IPS DF 6.9 (cell line): ENCODE measurements at regions not wholly inside any gene's neighbourhood (a gene's known extent, or its start where the extent isn't known, plus 50 kb on each side); places are given as distances from the start of the nearest gene placed in this dataset.
"Not testable (repeated sequence)": the region's sequence is repeated elsewhere in the genome, so short reads cannot be mapped to it uniquely, and the experiment has no call there.

Experiments
- DNase-seq: peaks from one replicate; pipeline ENCODE4 v3.0.0-alpha.2; 2013; ENCODE audit warnings: low read depth, low spot score
- H3K27ac ChIP-seq: one replicate; pipeline ENCODE4 v1.5.1; 2013; ENCODE audit warnings: low read length, control low read depth
- H3K27me3 ChIP-seq: 2 replicates; pipeline ENCODE4 v1.6.1; 2013; ENCODE audit warnings: mild to moderate bottlenecking, low read length; ENCODE audit not compliant: control insufficient read depth, insufficient read depth
- H3K36me3 ChIP-seq: 2 replicates; pipeline ENCODE4 v1.6.1; 2013; ENCODE audit warnings: low read length; ENCODE audit not compliant: control insufficient read depth, insufficient read depth
- H3K4me1 ChIP-seq: 2 replicates; pipeline ENCODE4 v1.6.1; 2013; ENCODE audit warnings: low read length; ENCODE audit not compliant: control insufficient read depth, insufficient read depth
- H3K4me3 ChIP-seq: 2 replicates; pipeline ENCODE4 v1.5.1; 2013; ENCODE audit warnings: mild to moderate bottlenecking, low read length
- H3K9me3 ChIP-seq: 2 replicates; pipeline ENCODE4 v1.6.1; 2013; ENCODE audit warnings: low read length, inconsistent platforms; ENCODE audit not compliant: control insufficient read depth, insufficient read depth
- WGBS: extraction: QIAGEN DNeasy Blood & Tissue Kit; methylation state at CpG from one replicate; pipeline ENCODE4 v1.1.7; 2013; ENCODE audit warnings: mixed read lengths, missing lambda C conversion rate; ENCODE audit not compliant: insufficient read length, insufficient coverage; 5-methylcytosine and 5-hydroxymethylcytosine counted together

- WGBS: no CpG with 5 or more reads among the region's 4 CpGs
- H3K9me3 ChIP-seq, H3K4me1 ChIP-seq, DNase-seq, H3K27me3 ChIP-seq, H3K36me3 ChIP-seq, H3K4me3 ChIP-seq, H3K27ac ChIP-seq: not testable (repeated sequence)
These were observed 359.0 kb downstream of the ANAPC1 start for GRCh38 chr2:111525026-111525425.

- not testable (repeated sequence) for H3K27ac ChIP-seq, H3K4me1 ChIP-seq, H3K9me3 ChIP-seq, DNase-seq, H3K27me3 ChIP-seq, H3K4me3 ChIP-seq, H3K36me3 ChIP-seq
- no CpG with 5 or more reads among the region's 7 CpGs for WGBS
These were observed 357.9 kb downstream of the ANAPC1 start for GRCh38 chr2:111526041-111526639.

- H3K27ac ChIP-seq, H3K36me3 ChIP-seq, H3K4me1 ChIP-seq, H3K4me3 ChIP-seq, H3K27me3 ChIP-seq, DNase-seq, H3K9me3 ChIP-seq: not testable (repeated sequence)
- WGBS: no CpG with 5 or more reads among the region's 10 CpGs
These were observed 356.1 kb downstream of the ANAPC1 start for GRCh38 chr2:111527707-111528400.

- DNase-seq, H3K9me3 ChIP-seq, H3K27ac ChIP-seq, H3K27me3 ChIP-seq, H3K36me3 ChIP-seq, H3K4me1 ChIP-seq, H3K4me3 ChIP-seq: not testable (repeated sequence)
- WGBS: no CpG with 5 or more reads among the region's 4 CpGs
These were observed 355.0 kb downstream of the ANAPC1 start for GRCh38 chr2:111529022-111529421.

- H3K36me3 ChIP-seq, DNase-seq, H3K4me1 ChIP-seq, H3K27ac ChIP-seq, H3K9me3 ChIP-seq, H3K27me3 ChIP-seq, H3K4me3 ChIP-seq: not testable (repeated sequence)
- no CpG with 5 or more reads among the region's 5 CpGs for WGBS
These were observed 353.6 kb downstream of the ANAPC1 start for GRCh38 chr2:111530239-111530965.

- not testable (repeated sequence) for H3K4me3 ChIP-seq, H3K4me1 ChIP-seq, DNase-seq, H3K27ac ChIP-seq, H3K9me3 ChIP-seq, H3K36me3 ChIP-seq, H3K27me3 ChIP-seq
- no CpG with 5 or more reads among the region's 14 CpGs for WGBS
These were observed 351.1 kb downstream of the ANAPC1 start for GRCh38 chr2:111532682-111533556.

GRCh38 chr2:111533557-111534247 lies 350.3 kb downstream of the ANAPC1 start:
- not testable (repeated sequence) for DNase-seq, H3K27ac ChIP-seq, H3K4me1 ChIP-seq, H3K4me3 ChIP-seq, H3K27me3 ChIP-seq, H3K9me3 ChIP-seq, H3K36me3 ChIP-seq
- no CpG with 5 or more reads among the region's 8 CpGs for WGBS

GRCh38 chr2:111534910-111535352 lies 349.1 kb downstream of the ANAPC1 start:
- H3K27ac ChIP-seq: no peak overlapping the region
- WGBS: no CpG with 5 or more reads among the region's 4 CpGs
- H3K9me3 ChIP-seq: no peaks in the 10 kb centered on the region
- H3K4me1 ChIP-seq: no peaks in the 10 kb centered on the region; the same call in 1 of the 2 replicates
- DNase-seq: no peak
- no peaks in the 10 kb centered on the region for H3K27me3 ChIP-seq
- H3K36me3 ChIP-seq: no peaks in the 10 kb centered on the region
- H3K4me3 ChIP-seq: no peak overlapping the region

GRCh38 chr2:111535404-111535803 lies 348.6 kb downstream of the ANAPC1 start:
- no CpG with 5 or more reads among the region's 1 CpG for WGBS
- Histone ChIP-seq H3K27me3 (no peaks in the 10 kb centered on the region), H3K27ac (no peak overlapping the region), H3K36me3 (no peaks in the 10 kb centered on the region), H3K9me3 (no peaks in the 10 kb centered on the region), H3K4me1 (no peaks in the 10 kb centered on the region; the same call in 1 of the 2 replicates), H3K4me3 (no peak overlapping the region)
- DNase-seq: no peak
